HG02884 (cell line): ENCODE measurements at regions not wholly inside any gene's neighbourhood (a gene's known extent, or its start where the extent isn't known, plus 50 kb on each side); places are given as distances from the start of the nearest gene placed in this dataset.

Experiments
- ATAC-seq: cut with Tn5 transposase; IDR thresholded peaks from one replicate; pipeline ENCODE4 v1.9.1; 2021; ENCODE audit warnings: mild to moderate bottlenecking, moderate library complexity; ENCODE audit not compliant: unreplicated experiment

DNA sequence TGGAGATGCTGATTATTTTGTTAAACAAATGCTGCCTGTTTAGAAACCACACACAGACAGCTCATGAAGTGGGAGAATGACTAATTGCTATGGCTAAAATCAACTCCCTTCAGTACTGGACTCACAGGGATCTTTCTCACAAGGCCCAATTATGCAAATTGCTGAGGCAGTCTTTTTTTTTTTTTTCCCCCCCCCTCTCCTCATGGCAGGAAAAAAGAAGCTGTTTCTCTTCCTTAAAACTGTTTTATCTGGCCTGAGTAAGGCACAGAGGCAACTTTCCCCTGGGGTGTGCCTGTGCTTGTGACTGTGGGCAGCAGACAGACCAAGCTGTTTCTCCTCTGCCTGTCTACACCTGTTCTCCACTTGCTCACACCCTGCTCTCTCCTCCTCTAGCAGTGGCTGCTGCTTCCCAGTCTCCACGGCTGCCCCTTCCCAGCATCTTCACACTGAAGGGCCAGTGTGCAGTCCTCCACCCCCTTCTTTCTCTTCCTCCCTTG is 65.4 kb upstream of the STEAP1B start:
- ATAC-seq: peak; percentile 37

- no peak for ATAC-seq
Measured at GRCh38 chr7:22564511-22565045, 64.6 kb upstream of the STEAP1B start.

DNA sequence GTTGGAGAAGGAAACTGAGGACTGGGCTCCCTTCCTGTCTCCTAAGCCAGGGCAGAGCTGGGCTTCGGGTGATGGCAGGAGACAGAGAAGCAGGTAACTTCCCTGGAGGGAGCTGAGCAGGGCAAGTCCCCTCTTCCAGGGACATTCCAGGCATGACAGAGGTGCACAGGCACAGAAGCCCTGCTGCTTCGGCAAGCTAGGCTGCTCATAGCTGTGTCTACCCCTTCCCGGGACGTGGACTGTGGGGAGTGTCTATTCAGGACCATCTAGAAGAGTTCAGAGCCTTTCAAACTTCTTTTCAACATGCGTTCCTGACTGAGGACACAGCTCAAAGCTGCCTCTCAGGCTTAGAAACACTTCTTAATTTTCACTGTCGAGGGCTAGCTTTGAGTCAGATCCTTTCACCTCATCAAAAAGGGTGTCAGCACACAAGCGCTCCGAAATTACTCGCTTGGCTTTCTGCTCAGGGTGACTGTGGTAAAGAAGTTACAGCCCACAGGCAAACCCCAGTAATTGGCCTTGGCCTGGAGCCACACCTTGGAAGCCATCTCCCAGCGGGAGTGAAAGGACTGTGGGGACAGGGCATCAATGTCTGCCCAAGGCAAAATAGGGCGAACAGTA is 63.7 kb upstream of the STEAP1B start:
- ATAC-seq: peak; percentile 47

GRCh38 chr7:22563032-22563501 is 63.1 kb upstream of the STEAP1B start:
- ATAC-seq: no peak

GRCh38 chr7:22561895-22562593 is 62.1 kb upstream of the STEAP1B start:
- no peak for ATAC-seq

GRCh38 chr7:22561321-22561811 is 61.4 kb upstream of the STEAP1B start:
- no peak for ATAC-seq

DNA sequence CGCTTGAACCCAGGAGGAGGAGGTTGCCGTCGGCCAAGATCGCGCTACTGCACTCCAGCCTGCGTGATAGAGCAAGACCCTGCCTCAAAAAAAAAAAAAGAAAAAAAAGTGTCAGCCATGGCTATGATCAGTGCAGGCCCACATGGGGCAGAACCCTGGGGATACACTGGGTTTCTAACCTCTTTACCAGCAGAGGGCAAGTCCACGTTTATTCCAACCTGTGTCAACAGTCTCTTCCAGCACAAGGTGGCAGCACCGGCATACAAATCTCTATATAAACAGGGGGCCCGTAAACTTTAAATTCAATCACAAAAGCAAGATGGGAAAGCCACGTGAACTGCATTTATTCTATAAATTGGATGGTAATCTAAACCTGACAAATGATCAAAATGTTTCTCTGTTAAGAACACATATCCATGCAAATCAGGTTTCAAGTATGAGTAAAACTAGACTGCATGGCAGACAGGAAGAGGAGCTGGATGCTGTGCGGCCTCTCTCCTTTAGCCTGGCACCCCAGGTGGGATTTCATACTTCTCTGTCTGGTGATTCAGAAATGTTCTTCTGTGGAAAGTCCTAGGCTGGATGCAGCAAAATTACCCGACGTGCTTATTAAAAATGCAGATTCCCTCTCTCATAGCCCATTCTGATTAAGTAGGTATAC is 60.0 kb upstream of the STEAP1B start:
- peak; percentile 41 for ATAC-seq

DNA sequence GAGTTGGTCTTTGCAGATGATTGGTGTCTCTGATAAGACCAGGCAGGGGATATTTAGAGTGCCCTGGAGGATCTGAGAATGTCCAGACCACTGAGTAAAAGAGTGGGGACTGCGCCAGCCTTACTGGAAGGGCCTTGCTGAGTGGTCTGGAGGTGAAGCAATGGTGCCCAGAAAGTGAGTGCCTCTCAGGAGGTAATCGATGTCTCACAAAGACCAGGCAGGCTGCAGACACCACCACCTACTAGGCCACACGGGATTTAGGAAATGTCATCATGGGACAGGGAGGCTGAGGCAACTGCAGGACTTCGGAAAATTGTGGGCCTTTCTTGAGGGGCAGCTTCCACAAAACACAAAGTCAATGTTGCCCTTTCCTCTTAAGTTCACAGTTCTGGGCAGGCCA is 57.2 kb upstream of the STEAP1B start:
- ATAC-seq: no peak

DNA sequence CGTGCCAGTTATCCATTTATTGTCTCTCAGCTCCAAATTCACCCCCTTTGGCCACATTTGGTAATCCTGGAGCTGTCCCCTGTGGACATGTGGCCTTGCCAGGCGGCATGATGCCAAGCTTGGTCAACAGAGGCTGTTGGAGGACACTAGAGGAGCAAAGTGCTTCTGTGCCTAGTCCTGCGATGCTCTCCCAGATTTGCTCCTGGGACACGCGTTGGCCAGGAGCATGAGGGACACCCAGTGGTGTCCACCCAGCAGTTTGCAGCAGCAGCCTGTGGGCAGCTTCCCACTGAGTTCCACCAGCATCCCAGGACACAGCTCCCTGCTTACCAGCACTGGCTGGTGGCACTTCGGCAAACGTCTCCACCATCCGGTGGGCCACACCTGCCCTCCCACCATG is 55.5 kb upstream of the STEAP1B start:
- no peak for ATAC-seq

DNA sequence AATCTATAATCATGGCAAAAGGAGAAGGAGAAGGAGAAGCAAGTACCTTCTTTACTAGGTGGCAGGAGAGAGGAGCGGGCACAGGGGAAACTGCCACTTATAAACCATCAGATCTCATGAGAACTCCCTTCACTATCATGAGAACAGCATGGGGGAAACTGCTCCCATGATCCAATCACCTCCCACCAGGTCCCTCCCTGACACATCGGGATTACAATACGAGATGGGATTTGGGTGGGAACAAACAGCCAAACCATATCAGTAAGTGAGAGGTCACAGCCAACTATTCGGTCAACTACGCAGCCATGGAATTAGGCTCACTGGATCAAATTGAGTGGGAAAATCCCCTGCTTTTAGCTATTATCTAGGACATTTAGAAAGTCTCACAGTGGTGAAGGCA is 54.2 kb upstream of the STEAP1B start:
- ATAC-seq: no peak

- ATAC-seq: peak; percentile 86
Measured at GRCh38 chr7:22551768-22552513, 52.0 kb upstream of the STEAP1B start.

- ATAC-seq: no peak
Measured at GRCh38 chr7:22550514-22551030, 50.6 kb upstream of the STEAP1B start.

DNA sequence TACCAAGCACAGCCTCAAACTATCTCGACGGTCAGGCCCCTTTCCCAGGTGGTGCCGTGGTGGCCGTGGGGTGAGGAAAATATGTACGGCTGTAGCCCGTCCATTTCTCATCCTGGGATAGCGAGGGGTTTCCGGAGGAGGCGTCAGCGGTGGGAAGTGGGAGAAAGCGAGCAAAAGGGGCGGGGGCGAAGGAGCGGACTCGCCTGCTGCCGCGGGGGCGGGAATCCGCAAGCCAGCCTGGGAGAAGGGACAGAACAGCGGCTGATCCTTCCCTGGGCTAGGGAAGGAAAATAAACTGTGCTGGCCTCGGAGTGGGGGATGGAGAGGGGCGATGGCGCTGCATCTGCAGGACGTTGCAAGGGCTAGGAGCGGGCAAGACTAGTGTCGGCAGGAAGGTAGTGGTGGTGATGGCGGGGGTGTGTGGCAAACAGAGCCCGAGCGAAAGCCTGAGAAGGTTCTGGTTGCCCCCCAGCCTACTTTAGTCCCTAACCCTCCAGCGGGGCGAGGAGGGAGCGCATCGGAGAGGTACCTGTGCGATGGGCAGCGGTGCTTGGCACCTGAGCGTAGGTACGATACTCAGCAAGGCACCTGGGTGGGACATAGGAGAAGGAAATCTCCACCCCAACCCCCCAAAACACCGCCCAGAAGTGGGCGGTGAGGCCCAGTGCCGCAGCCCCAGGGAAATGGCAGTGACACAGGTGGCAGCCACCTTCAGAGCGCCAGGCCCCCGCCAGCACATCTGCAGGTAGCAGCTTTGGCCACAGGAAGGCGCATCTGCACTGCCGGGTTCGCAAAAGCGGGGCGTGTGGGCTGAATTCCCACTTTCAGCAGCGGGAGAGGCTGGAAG is 49.9 kb upstream of the STEAP1B start:
- no peak for ATAC-seq
